ENCODE measurements at regions not wholly inside any gene's neighbourhood (a gene's known extent, or its start where the extent isn't known, plus 50 kb on each side); places are given as distances from the start of the nearest gene placed in this dataset.

DNA sequence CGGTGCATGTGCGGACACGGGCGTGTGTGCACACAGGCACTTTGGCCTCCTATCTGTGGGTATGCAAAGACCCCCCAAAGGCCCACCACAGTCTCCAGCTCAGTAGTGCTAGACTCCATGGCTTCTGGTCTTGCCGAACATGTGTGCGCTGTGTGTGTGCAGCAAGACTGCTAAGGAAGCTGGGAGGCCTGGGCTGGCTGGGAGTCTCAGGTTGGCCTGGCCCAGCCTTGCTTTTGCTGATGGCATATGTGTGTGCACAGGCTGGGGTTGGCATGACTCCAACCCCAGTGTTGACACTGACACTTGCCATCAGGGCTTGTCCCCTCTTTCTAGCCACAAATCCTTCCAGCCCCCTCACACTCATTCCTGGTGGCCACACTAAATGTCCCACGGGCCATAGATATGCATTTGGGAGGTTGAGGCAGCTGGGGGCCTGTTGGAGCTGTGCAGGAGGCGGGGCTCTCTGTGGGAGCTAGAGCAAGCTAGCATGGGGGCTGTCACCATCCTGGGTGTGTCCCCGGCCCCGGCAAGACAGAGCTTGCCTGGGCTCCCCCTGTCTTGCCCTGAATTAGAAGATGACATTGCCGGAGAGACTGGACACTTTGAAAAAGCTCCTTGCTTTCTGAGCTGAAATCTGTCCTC is 60.9 kb upstream of the NECTIN1 start:
- 86% methylated on average over 11 of the region's 11 CpGs for WGBS
- no peaks in the 10 kb centered on the region for H3K4me1 ChIP-seq (ENCODE audit: control insufficient read depth in 4 of 4, insufficient read depth in 4 of 4, low read length in 3 of 4)
- no peak for DNase-seq (ENCODE audit: low spot score)
- no peak overlapping the region for H3K4me3 ChIP-seq (ENCODE audit: low read depth in 1 of 3, low read length in 3 of 3)
- H3K9me3 ChIP-seq (ENCODE audit: control insufficient read depth in 4 of 4, low read length in 3 of 4) = no peaks in the 10 kb centered on the region
- no peak overlapping the region for H3K9ac ChIP-seq (ENCODE audit: low read depth in 1 of 2, low read length in 2 of 2)
- TF ChIP-seq, protein P1, sequence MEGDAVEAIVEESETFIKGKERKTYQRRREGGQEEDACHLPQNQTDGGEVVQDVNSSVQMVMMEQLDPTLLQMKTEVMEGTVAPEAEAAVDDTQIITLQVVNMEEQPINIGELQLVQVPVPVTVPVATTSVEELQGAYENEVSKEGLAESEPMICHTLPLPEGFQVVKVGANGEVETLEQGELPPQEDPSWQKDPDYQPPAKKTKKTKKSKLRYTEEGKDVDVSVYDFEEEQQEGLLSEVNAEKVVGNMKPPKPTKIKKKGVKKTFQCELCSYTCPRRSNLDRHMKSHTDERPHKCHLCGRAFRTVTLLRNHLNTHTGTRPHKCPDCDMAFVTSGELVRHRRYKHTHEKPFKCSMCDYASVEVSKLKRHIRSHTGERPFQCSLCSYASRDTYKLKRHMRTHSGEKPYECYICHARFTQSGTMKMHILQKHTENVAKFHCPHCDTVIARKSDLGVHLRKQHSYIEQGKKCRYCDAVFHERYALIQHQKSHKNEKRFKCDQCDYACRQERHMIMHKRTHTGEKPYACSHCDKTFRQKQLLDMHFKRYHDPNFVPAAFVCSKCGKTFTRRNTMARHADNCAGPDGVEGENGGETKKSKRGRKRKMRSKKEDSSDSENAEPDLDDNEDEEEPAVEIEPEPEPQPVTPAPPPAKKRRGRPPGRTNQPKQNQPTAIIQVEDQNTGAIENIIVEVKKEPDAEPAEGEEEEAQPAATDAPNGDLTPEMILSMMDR (IDR thresholded peaks at IDR 0.05; ENCODE audit: low read depth, low read length, missing input control) = no peak
- TF ChIP-seq TAF1 (conservative IDR thresholded peaks at IDR 0.05) = no peak
- no peak for TF ChIP-seq SP1 (IDR thresholded peaks at IDR 0.05)
- no peak for TF ChIP-seq RXRA (IDR thresholded peaks at IDR 0.05)
- TF ChIP-seq, protein P2, sequence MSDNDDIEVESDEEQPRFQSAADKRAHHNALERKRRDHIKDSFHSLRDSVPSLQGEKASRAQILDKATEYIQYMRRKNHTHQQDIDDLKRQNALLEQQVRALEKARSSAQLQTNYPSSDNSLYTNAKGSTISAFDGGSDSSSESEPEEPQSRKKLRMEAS (IDR thresholded peaks at IDR 0.05) = no peak
- TF ChIP-seq EGR1 (IDR thresholded peaks at IDR 0.05; ENCODE audit: low read depth in 2 of 2) = no peak
- TF ChIP-seq JUND (IDR thresholded peaks at IDR 0.05) = no peak
- TF ChIP-seq, protein P3, sequence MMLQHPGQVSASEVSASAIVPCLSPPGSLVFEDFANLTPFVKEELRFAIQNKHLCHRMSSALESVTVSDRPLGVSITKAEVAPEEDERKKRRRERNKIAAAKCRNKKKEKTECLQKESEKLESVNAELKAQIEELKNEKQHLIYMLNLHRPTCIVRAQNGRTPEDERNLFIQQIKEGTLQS (IDR thresholded peaks at IDR 0.05) = no peak
- TF ChIP-seq GABPA (IDR thresholded peaks at IDR 0.05 in 1 of 2, conservative IDR thresholded peaks at IDR 0.05 in 1 of 2) = no peak
- no peak for TF ChIP-seq HNF4A (conservative IDR thresholded peaks at IDR 0.05)
- no peak for TF ChIP-seq RAD21 (IDR thresholded peaks at IDR 0.05)
- H3K27ac ChIP-seq (ENCODE audit: low read depth in 1 of 2, low read length in 2 of 2) = no peak overlapping the region
- H3K27me3 ChIP-seq (ENCODE audit: control insufficient read depth in 4 of 4, insufficient read depth in 4 of 4, low read length in 3 of 4) = no peaks in the 10 kb centered on the region
- H3K36me3 ChIP-seq (ENCODE audit: control insufficient read depth in 4 of 4, insufficient read depth in 3 of 4, low read depth in 1 of 4, low read length in 3 of 4) = no peaks in the 10 kb centered on the region

DNA sequence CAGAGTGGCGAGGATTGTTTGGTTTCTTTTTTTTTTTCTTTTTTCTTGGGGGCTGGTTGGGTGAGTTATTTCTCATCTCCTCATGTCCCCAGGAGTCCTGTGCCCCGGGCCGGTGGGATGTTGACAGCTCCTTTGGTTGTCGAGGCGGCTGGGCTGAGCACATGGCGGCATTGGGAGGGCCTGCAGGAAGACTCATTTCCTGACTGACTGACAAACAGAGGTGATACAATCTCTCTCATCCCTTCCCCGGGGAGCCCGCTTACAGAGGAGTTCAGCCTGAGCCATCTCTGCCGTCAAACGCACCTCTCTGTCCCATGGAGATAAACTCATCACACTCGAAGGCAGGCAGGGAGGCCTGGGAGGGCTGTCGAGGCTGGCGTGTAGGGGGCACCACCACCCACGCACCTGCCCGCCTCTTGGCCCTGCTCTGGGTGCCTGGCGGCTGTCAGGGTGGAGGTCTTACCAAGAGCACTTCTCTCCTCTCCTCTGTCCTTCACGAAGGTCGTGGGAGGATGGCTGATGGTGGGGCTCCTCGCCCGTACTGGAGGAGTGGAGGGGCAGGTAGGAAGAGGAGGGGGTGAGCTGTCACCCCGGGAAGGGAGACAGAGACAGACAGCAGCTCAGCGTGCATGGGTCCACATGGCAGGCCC is 60.0 kb upstream of the NECTIN1 start:
- no peak for TF ChIP-seq SP1 (IDR thresholded peaks at IDR 0.05)
- TF ChIP-seq EGR1 (IDR thresholded peaks at IDR 0.05; ENCODE audit: low read depth in 2 of 2) = no peak
- TF ChIP-seq, protein P3 (IDR thresholded peaks at IDR 0.05) = no peak
- TF ChIP-seq, protein P1 (IDR thresholded peaks at IDR 0.05; ENCODE audit: low read depth, low read length, missing input control) = no peak
- TF ChIP-seq TAF1 (conservative IDR thresholded peaks at IDR 0.05) = no peak
- no peak for TF ChIP-seq RXRA (IDR thresholded peaks at IDR 0.05)
- no peak for TF ChIP-seq FOXA2 (IDR thresholded peaks at IDR 0.05)
- no peak for TF ChIP-seq FOXA1 (IDR thresholded peaks at IDR 0.05)
- TF ChIP-seq NR2F2 (IDR thresholded peaks at IDR 0.05) = no peak
- TF ChIP-seq GABPA (IDR thresholded peaks at IDR 0.05 in 1 of 2, conservative IDR thresholded peaks at IDR 0.05 in 1 of 2) = no peak
- no peak for TF ChIP-seq HNF4A (conservative IDR thresholded peaks at IDR 0.05)
- TF ChIP-seq HNF4G (IDR thresholded peaks at IDR 0.05) = no peak
- TF ChIP-seq JUND (IDR thresholded peaks at IDR 0.05) = no peak
- TF ChIP-seq RAD21 (IDR thresholded peaks at IDR 0.05) = no peak
- no peak for TF ChIP-seq YY1 (IDR thresholded peaks at IDR 0.05)
- TF ChIP-seq, protein P4, sequence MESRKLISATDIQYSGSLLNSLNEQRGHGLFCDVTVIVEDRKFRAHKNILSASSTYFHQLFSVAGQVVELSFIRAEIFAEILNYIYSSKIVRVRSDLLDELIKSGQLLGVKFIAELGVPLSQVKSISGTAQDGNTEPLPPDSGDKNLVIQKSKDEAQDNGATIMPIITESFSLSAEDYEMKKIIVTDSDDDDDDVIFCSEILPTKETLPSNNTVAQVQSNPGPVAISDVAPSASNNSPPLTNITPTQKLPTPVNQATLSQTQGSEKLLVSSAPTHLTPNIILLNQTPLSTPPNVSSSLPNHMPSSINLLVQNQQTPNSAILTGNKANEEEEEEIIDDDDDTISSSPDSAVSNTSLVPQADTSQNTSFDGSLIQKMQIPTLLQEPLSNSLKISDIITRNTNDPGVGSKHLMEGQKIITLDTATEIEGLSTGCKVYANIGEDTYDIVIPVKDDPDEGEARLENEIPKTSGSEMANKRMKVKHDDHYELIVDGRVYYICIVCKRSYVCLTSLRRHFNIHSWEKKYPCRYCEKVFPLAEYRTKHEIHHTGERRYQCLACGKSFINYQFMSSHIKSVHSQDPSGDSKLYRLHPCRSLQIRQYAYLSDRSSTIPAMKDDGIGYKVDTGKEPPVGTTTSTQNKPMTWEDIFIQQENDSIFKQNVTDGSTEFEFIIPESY (IDR thresholded peaks at IDR 0.05) = no peak
- TF ChIP-seq, protein P2 (IDR thresholded peaks at IDR 0.05) = no peak
- TF ChIP-seq, protein P5, sequence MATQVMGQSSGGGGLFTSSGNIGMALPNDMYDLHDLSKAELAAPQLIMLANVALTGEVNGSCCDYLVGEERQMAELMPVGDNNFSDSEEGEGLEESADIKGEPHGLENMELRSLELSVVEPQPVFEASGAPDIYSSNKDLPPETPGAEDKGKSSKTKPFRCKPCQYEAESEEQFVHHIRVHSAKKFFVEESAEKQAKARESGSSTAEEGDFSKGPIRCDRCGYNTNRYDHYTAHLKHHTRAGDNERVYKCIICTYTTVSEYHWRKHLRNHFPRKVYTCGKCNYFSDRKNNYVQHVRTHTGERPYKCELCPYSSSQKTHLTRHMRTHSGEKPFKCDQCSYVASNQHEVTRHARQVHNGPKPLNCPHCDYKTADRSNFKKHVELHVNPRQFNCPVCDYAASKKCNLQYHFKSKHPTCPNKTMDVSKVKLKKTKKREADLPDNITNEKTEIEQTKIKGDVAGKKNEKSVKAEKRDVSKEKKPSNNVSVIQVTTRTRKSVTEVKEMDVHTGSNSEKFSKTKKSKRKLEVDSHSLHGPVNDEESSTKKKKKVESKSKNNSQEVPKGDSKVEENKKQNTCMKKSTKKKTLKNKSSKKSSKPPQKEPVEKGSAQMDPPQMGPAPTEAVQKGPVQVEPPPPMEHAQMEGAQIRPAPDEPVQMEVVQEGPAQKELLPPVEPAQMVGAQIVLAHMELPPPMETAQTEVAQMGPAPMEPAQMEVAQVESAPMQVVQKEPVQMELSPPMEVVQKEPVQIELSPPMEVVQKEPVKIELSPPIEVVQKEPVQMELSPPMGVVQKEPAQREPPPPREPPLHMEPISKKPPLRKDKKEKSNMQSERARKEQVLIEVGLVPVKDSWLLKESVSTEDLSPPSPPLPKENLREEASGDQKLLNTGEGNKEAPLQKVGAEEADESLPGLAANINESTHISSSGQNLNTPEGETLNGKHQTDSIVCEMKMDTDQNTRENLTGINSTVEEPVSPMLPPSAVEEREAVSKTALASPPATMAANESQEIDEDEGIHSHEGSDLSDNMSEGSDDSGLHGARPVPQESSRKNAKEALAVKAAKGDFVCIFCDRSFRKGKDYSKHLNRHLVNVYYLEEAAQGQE (IDR thresholded peaks at IDR 0.05) = no peak
- 72% methylated on average over 22 of the region's 22 CpGs for WGBS
- DNase-seq (ENCODE audit: low spot score) = no peak
- Histone ChIP-seq H3K9ac (ENCODE audit: low read depth in 1 of 2, low read length in 2 of 2) (no peak overlapping the region), H3K4me3 (ENCODE audit: low read depth in 1 of 3, low read length in 3 of 3) (no peak overlapping the region), H3K36me3 (ENCODE audit: control insufficient read depth in 4 of 4, insufficient read depth in 3 of 4, low read depth in 1 of 4, low read length in 3 of 4) (no peaks in the 10 kb centered on the region), H3K4me1 (ENCODE audit: control insufficient read depth in 4 of 4, insufficient read depth in 4 of 4, low read length in 3 of 4) (no peaks in the 10 kb centered on the region), H3K27me3 (ENCODE audit: control insufficient read depth in 4 of 4, insufficient read depth in 4 of 4, low read length in 3 of 4) (no peaks in the 10 kb centered on the region), H3K9me3 (ENCODE audit: control insufficient read depth in 4 of 4, low read length in 3 of 4) (peaks cover 0 to under 1% (median 0%) of the 10 kb centered on the region in 4 donors), H3K27ac (ENCODE audit: low read depth in 1 of 2, low read length in 2 of 2) (no peak overlapping the region)

Data from liver (tissue), 8 donors.